NCI-H446 treated with DMSO at 0.1 percent for 48 hours (cell line): ENCODE measurements at regions not wholly inside any gene's neighbourhood (a gene's known extent, or its start where the extent isn't known, plus 50 kb on each side); places are given as distances from the start of the nearest gene placed in this dataset.
"Not testable (repeated sequence)": the region's sequence is repeated elsewhere in the genome, so short reads cannot be mapped to it uniquely, and the experiment has no call there.

Source experiments
- DNase-seq: peaks from one replicate; lab custom pipeline; 2025; lab: John Stamatoyannopoulos, UW

- DNase-seq: no peak
Observed at GRCh38 chr6:132045877-132046276, 94.7 kb upstream of the CCN2 start.

- no peak for DNase-seq
Observed at GRCh38 chr6:132043148-132043547, 92.0 kb upstream of the CCN2 start.

GRCh38 chr6:132041706-132042105 lies 90.5 kb upstream of the CCN2 start:
- no peak for DNase-seq

GRCh38 chr6:132028029-132028428 lies 76.9 kb upstream of the CCN2 start:
- no peak for DNase-seq

GRCh38 chr6:132025468-132025867 lies 74.3 kb upstream of the CCN2 start:
- DNase-seq: no peak

GRCh38 chr6:132023490-132023889 lies 72.3 kb upstream of the CCN2 start:
- no peak for DNase-seq

- no peak for DNase-seq
Observed at GRCh38 chr6:132021552-132022375, 70.6 kb upstream of the CCN2 start.

- not testable (repeated sequence) for DNase-seq
Observed at GRCh38 chr6:132020918-132021317, 69.7 kb upstream of the CCN2 start.

- no peak for DNase-seq
Observed at GRCh38 chr6:132020138-132020581, 69.0 kb upstream of the CCN2 start.

- DNase-seq: no peak
Observed at GRCh38 chr6:132019586-132019985, 68.4 kb upstream of the CCN2 start.

- DNase-seq: no peak
Observed at GRCh38 chr6:132017942-132018341, 66.8 kb upstream of the CCN2 start.

GRCh38 chr6:132016396-132016795 lies 65.2 kb upstream of the CCN2 start:
- DNase-seq: no peak

- peak; percentile 59 for DNase-seq
Observed at GRCh38 chr6:132011582-132011981, 60.4 kb upstream of the CCN2 start.

- no peak for DNase-seq
Observed at GRCh38 chr6:132009175-132009574, 58.0 kb upstream of the CCN2 start.

- no peak for DNase-seq
Observed at GRCh38 chr6:132007474-132008190, 56.5 kb upstream of the CCN2 start.

- no peak for DNase-seq
Observed at GRCh38 chr6:132005178-132005577, 54.0 kb upstream of the CCN2 start.

GRCh38 chr6:132004668-132005067 lies 53.5 kb upstream of the CCN2 start:
- DNase-seq: no peak

- DNase-seq: no peak
Observed at GRCh38 chr6:132003516-132004178, 52.5 kb upstream of the CCN2 start.
